Mesenteric fat pad (tissue), 1 donor: ENCODE measurements at regions not wholly inside any gene's neighbourhood (a gene's known extent, or its start where the extent isn't known, plus 50 kb on each side); places are given as distances from the start of the nearest gene placed in this dataset.

Experiments
- DNase-seq: peaks from one replicate; pipeline ENCODE4 v3.0.0-alpha.2; 2020; ENCODE audit warnings: low spot score
- donor health status: DM: yes; HTN: yes; CAD: no.

- no peak for DNase-seq
Measured at GRCh38 chr13:104043184-104043583, 977.0 kb upstream of the SLC10A2 start.

- no peak for DNase-seq
Measured at GRCh38 chr13:104034891-104035290, 968.7 kb upstream of the SLC10A2 start.

GRCh38 chr13:104025303-104025702 lies 959.1 kb upstream of the SLC10A2 start:
- DNase-seq: no peak

- no peak for DNase-seq
Measured at GRCh38 chr13:104024416-104025170, 958.4 kb upstream of the SLC10A2 start.

GRCh38 chr13:104021806-104022397 lies 955.7 kb upstream of the SLC10A2 start:
- DNase-seq: no peak

GRCh38 chr13:104017317-104017716 lies 951.1 kb upstream of the SLC10A2 start:
- DNase-seq: no peak

GRCh38 chr13:104015646-104016396 lies 949.6 kb upstream of the SLC10A2 start:
- no peak for DNase-seq

- DNase-seq: no peak
Measured at GRCh38 chr13:104014803-104015645, 948.8 kb upstream of the SLC10A2 start.

GRCh38 chr13:104011505-104012241 lies 945.5 kb upstream of the SLC10A2 start:
- DNase-seq: no peak

GRCh38 chr13:104008541-104009435 lies 942.6 kb upstream of the SLC10A2 start:
- no peak for DNase-seq

- DNase-seq: no peak
Measured at GRCh38 chr13:104008075-104008474, 941.9 kb upstream of the SLC10A2 start.

GRCh38 chr13:104006625-104007075 lies 940.4 kb upstream of the SLC10A2 start:
- DNase-seq: no peak

GRCh38 chr13:104004572-104004971 lies 938.4 kb upstream of the SLC10A2 start:
- DNase-seq: no peak

- no peak for DNase-seq
Measured at GRCh38 chr13:104002216-104002615, 936.0 kb upstream of the SLC10A2 start.

GRCh38 chr13:104001766-104002165 lies 935.5 kb upstream of the SLC10A2 start:
- DNase-seq: no peak

GRCh38 chr13:103996733-103997132 lies 930.5 kb upstream of the SLC10A2 start:
- DNase-seq: no peak

GRCh38 chr13:103983948-103984347 lies 917.7 kb upstream of the SLC10A2 start:
- DNase-seq: no peak

- no peak for DNase-seq
Measured at GRCh38 chr13:103976371-103976770, 910.2 kb upstream of the SLC10A2 start.

- no peak for DNase-seq
Measured at GRCh38 chr13:103973740-103974139, 907.5 kb upstream of the SLC10A2 start.
